ENCODE measurements at regions not wholly inside any gene's neighbourhood (a gene's known extent, or its start where the extent isn't known, plus 50 kb on each side); places are given as distances from the start of the nearest gene placed in this dataset.

- TF ChIP-seq CTCF (IDR thresholded peaks at IDR 0.05) = no peak
- no peak for TF ChIP-seq POLR2A (IDR thresholded peaks at IDR 0.05)
These were observed 1700.0 kb upstream of the ADGRL3 start for GRCh38 chr4:59500103-59500502.
